ENCODE measurements at regions not wholly inside any gene's neighbourhood (a gene's known extent, or its start where the extent isn't known, plus 50 kb on each side); places are given as distances from the start of the nearest gene placed in this dataset.

GRCh38 chr17:36869856-36870719 lies 67.2 kb upstream of the LHX1 start:
- no peak for DNase-seq

GRCh38 chr17:36870720-36870999 lies 66.6 kb upstream of the LHX1 start:
- DNase-seq, result no peak

- no peak for DNase-seq
These were observed 61.5 kb upstream of the LHX1 start for GRCh38 chr17:36875698-36876293.

- DNase-seq, result no peak
These were observed 60.3 kb upstream of the LHX1 start for GRCh38 chr17:36876966-36877365.

- no peak for DNase-seq
These were observed 59.5 kb upstream of the LHX1 start for GRCh38 chr17:36877771-36878170.

- DNase-seq, result no peak
These were observed 59.1 kb upstream of the LHX1 start for GRCh38 chr17:36878216-36878615.

GRCh38 chr17:36879027-36879426 lies 58.2 kb upstream of the LHX1 start:
- no peak for DNase-seq

GRCh38 chr17:36879624-36880131 lies 57.6 kb upstream of the LHX1 start:
- no peak for DNase-seq

- DNase-seq, result no peak
These were observed 56.9 kb upstream of the LHX1 start for GRCh38 chr17:36880268-36880905.

GRCh38 chr17:36881323-36881722 lies 56.0 kb upstream of the LHX1 start:
- no peak for DNase-seq

- no peak for DNase-seq
These were observed 52.7 kb upstream of the LHX1 start for GRCh38 chr17:36884495-36885152.

GRCh38 chr17:36885153-36885735 lies 52.0 kb upstream of the LHX1 start:
- no peak for DNase-seq

- DNase-seq, result no peak
These were observed 51.4 kb upstream of the LHX1 start for GRCh38 chr17:36885771-36886377.
